ENCODE measurements at regions not wholly inside any gene's neighbourhood (a gene's known extent, or its start where the extent isn't known, plus 50 kb on each side); places are given as distances from the start of the nearest gene placed in this dataset.

DNA sequence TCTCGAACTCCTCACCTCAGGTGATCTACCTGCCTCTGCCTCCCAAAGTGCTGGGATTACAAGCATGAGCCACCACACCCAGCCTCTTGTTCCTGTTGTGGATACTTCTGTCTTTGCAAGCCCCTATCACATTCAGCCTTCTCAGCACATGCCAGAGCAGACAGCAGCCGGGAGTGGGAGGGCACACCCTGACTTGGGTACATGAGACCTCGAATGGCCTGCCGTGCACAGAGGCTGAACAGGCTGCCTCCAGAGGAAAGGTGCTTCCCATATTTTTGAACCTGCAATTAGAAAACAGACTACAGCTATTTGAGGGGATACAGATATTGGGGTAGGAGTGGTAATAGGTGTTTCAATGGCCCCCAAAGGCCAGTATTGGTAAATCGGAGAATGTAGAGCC lies 307.3 kb upstream of the DIO3 start:
- TF ChIP-seq POLR2AphosphoS5 (IDR thresholded peaks at IDR 0.05; ENCODE audit: low read depth, low read length): no peak
- TF ChIP-seq POLR2A (IDR thresholded peaks at IDR 0.05; ENCODE audit: low read depth, low read length): no peak
- no peak for TF ChIP-seq TAF1 (IDR thresholded peaks at IDR 0.05; ENCODE audit: low read depth, low read length)
- no peak for TF ChIP-seq POU2F2 (IDR thresholded peaks at IDR 0.05; ENCODE audit: low read depth, low read length)
